IPS-20b (cell line): ENCODE measurements at regions not wholly inside any gene's neighbourhood (a gene's known extent, or its start where the extent isn't known, plus 50 kb on each side); places are given as distances from the start of the nearest gene placed in this dataset.

Source experiments
- H3K27ac ChIP-seq: one replicate; pipeline ENCODE4 v1.5.1; 2013; ENCODE audit warnings: low read length
- H3K27me3 ChIP-seq: 2 replicates; pipeline ENCODE4 v1.6.1; 2013; ENCODE audit warnings: mild to moderate bottlenecking, low read length, inconsistent platforms; ENCODE audit not compliant: insufficient read depth
- H3K36me3 ChIP-seq: 2 replicates; pipeline ENCODE4 v1.6.1; 2013; ENCODE audit warnings: low read depth, mild to moderate bottlenecking, inconsistent platforms, low read length, moderate library complexity; ENCODE audit not compliant: insufficient read depth
- H3K4me1 ChIP-seq: 2 replicates; pipeline ENCODE4 v1.6.1; 2013; ENCODE audit warnings: mild to moderate bottlenecking, control low read depth, inconsistent platforms, low read length, moderate library complexity; ENCODE audit not compliant: insufficient read depth
- H3K4me3 ChIP-seq: 2 replicates; pipeline ENCODE4 v1.5.1; 2013; ENCODE audit warnings: mild to moderate bottlenecking, low read length, inconsistent platforms
- H3K9ac ChIP-seq: 2 replicates; pipeline ENCODE4 v1.6.1; 2013; ENCODE audit warnings: low read depth, mild to moderate bottlenecking, inconsistent platforms, low read length, moderate library complexity
- H3K9me3 ChIP-seq: 2 replicates; pipeline ENCODE4 v1.6.1; 2013; ENCODE audit warnings: mild to moderate bottlenecking, low read depth, low read length, inconsistent platforms; ENCODE audit not compliant: insufficient read depth

DNA sequence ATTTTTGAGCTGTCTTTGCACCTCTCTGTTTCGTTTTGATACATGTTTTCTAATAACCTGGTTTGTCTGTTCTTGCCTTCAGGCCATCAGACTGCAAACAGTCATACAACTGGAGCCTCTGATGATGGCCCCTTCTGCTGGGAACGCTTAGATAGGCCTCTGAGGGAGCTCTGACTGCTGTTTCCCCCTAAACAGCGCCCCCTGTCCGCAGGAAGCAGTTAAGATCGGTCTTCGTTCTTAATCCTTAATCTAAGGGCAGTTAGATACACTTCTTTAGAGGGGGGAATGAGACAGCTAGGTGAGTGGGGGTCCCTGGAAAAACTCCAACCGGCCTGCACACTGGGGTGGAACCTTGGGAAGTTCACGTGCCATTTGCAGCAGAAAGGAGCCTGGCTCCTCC, 1338.8 kb upstream of the SEL1L start:
- Histone ChIP-seq H3K36me3 (no peaks in the 10 kb centered on the region), H3K4me1 (no peaks in the 10 kb centered on the region), H3K27ac (no peak overlapping the region), H3K9me3 (no peaks in the 10 kb centered on the region), H3K4me3 (no peak overlapping the region), H3K9ac (no peak overlapping the region), H3K27me3 (no peaks in the 10 kb centered on the region)

DNA sequence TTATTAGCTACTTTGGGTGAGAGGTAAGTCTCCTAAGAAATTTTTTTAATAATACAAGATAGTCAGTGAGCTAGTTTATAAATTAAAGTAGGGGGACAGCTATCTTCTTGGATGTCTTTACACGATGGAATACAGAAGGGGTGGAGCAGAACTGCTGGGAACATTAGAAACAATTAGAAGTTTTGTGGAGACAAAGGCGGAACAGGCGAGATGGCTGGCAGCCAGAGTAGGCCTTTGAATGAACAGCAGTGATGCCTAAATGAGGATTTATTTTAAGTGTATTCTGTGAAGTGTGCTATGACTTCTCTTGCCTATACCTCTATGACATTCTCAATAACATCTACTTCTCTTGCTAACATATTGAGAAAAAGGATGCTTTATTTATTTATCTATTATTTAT, 1345.3 kb upstream of the SEL1L start:
- Histone ChIP-seq H3K36me3 (no peaks in the 10 kb centered on the region), H3K27ac (no peak overlapping the region), H3K4me3 (no peak overlapping the region), H3K9me3 (no peaks in the 10 kb centered on the region), H3K27me3 (no peaks in the 10 kb centered on the region), H3K4me1 (no peaks in the 10 kb centered on the region), H3K9ac (no peak overlapping the region)

- H3K4me1 ChIP-seq: no peaks in the 10 kb centered on the region
- H3K36me3 ChIP-seq: no peaks in the 10 kb centered on the region
- no peak overlapping the region for H3K27ac ChIP-seq
- H3K9ac ChIP-seq: no peak overlapping the region
- H3K4me3 ChIP-seq: no peak overlapping the region
- no peaks in the 10 kb centered on the region for H3K9me3 ChIP-seq
- H3K27me3 ChIP-seq: no peaks in the 10 kb centered on the region
Measured at GRCh38 chr14:82879949-82880535, 1346.4 kb upstream of the SEL1L start.

- H3K27me3 ChIP-seq: no peaks in the 10 kb centered on the region
- H3K4me1 ChIP-seq: no peaks in the 10 kb centered on the region
- no peak overlapping the region for H3K4me3 ChIP-seq
- no peaks in the 10 kb centered on the region for H3K36me3 ChIP-seq
- no peak overlapping the region for H3K9ac ChIP-seq
- no peak overlapping the region for H3K27ac ChIP-seq
- no peaks in the 10 kb centered on the region for H3K9me3 ChIP-seq
Measured at GRCh38 chr14:82886670-82887069, 1353.0 kb upstream of the SEL1L start.

DNA sequence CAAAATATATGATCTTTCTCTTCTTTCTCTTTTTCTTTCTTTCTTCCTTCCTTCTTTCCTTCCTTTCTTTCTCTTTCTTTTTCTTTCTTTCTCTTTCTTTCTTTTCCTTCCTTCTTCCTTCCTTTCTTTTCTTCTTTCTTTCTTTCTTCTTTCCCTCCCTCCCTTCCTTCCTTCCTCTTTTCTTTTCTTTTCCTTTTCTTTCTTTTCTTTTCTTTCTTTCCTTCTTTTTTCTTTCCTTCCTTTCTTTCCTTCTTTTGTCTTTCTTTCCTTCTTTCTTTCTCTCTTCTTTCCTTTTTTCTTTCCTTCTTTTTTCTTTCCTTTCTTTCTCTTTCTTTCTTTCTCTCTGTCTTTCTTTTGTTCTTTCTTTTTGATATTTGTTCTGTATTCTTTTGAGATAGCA, 1356.0 kb upstream of the SEL1L start:
- Histone ChIP-seq H3K36me3 (no peaks in the 10 kb centered on the region), H3K27me3 (no peaks in the 10 kb centered on the region), H3K9me3 (no peaks in the 10 kb centered on the region), H3K27ac (no peak overlapping the region), H3K4me1 (no peaks in the 10 kb centered on the region), H3K4me3 (no peak overlapping the region), H3K9ac (no peak overlapping the region)

GRCh38 chr14:82896476-82896875, 1362.8 kb upstream of the SEL1L start:
- Histone ChIP-seq H3K4me1 (no peaks in the 10 kb centered on the region), H3K27ac (no peak overlapping the region), H3K4me3 (no peak overlapping the region), H3K27me3 (no peaks in the 10 kb centered on the region), H3K36me3 (no peaks in the 10 kb centered on the region), H3K9ac (no peak overlapping the region), H3K9me3 (no peaks in the 10 kb centered on the region)

DNA sequence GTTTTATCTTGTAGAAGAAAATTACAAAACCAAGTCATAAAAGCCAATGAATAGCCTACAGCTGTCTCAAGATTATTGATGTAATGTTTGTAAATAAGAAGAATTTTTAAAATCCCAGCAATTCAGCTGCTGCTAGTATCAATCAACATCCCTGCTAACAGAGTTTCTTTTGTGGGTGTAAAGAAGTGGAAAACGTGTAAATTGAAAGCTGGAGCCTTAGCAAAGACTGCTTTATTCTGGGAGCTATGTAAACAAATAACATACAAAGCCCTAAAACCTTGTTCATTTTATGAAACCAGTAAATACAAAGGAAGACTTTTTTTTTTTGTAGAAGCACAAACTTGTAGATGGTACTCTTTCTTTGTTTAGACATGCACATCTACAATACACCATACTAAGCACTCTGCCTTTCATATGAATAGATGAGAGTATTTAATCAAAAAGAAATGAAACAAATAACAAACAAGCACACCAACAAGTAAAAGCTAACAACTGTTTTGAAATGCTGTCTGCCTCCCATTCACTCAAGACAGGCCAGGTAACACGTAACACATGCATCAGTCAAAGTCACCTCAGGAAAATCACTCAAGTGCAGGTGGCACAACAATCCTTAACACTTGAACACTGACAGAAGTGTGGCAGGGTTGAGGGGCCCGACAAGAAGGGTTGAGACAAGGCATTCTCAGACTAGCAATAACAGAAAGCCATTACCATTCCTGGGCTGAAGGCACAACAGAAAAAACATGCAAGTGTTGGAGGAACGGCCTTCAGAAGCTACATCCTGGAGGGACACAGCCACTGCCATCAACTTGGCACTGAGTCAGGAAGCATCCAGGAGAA, 1364.0 kb upstream of the SEL1L start:
- Histone ChIP-seq H3K9ac (no peak overlapping the region), H3K9me3 (no peaks in the 10 kb centered on the region), H3K36me3 (no peaks in the 10 kb centered on the region), H3K4me3 (no peak overlapping the region), H3K27me3 (no peaks in the 10 kb centered on the region), H3K27ac (no peak overlapping the region), H3K4me1 (no peaks in the 10 kb centered on the region)

DNA sequence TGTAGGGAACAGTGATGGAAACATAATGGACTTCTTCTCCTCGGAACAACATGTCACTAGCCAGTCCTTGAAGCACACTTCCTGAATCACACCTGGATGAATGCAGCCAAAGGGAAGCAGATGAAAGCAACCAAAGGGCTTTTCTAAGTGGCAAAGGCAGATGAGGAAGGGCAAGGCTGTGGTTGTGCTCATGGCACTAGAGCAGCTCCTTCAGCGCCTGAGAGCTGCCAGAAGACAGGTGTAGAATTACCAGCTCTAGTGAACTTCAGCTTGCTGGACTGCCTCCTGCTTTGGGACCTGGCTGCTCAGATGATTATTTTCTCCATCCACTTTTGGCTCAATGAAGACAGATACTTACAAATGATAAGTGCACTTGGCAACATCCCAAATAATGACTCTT, 1372.1 kb upstream of the SEL1L start:
- Histone ChIP-seq H3K9ac (no peak overlapping the region), H3K4me1 (no peaks in the 10 kb centered on the region), H3K27ac (no peak overlapping the region), H3K4me3 (no peak overlapping the region), H3K9me3 (no peaks in the 10 kb centered on the region), H3K27me3 (no peaks in the 10 kb centered on the region), H3K36me3 (no peaks in the 10 kb centered on the region)

DNA sequence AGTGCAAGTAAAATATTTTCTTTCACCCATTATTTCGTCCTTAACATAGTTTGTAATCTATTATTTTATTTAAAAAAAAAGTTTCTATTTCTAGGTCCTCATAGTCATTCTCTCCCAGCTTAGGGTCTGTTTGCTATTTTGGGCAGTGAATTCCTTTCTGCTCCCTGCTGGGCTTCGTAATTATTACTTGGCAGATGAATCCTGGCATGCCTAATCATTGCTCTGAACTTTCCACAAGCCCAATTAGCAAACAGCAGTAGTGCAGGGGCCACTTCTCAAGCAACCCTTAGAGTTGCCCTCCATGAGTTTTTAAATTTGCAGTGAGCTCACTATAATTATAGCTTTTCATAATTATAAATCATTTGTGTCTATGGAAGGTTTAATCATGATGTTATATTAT, 1378.3 kb upstream of the SEL1L start:
- no peak overlapping the region for H3K4me3 ChIP-seq
- no peak overlapping the region for H3K27ac ChIP-seq
- H3K36me3 ChIP-seq: no peaks in the 10 kb centered on the region
- no peaks in the 10 kb centered on the region for H3K4me1 ChIP-seq
- H3K27me3 ChIP-seq: no peaks in the 10 kb centered on the region
- no peak overlapping the region for H3K9ac ChIP-seq
- H3K9me3 ChIP-seq: no peaks in the 10 kb centered on the region

DNA sequence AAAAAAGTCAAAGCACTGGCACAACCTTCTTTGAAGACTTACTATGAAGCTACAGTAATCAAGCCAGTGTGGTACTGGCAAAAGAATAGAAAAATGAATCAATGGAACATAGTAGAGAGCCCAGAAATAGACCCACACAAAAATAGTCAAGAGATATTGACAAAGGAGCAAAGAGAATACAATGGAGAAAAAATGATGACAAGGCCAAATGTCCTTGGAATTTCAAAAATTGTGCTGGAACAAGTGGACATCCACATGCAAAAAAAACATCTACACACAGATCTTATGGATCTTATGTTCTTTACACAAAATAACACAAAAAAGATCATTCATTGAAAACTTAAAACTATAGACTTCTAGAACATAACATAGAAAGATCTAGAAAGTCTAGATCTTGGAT, 1379.7 kb upstream of the SEL1L start:
- Histone ChIP-seq H3K36me3 (no peaks in the 10 kb centered on the region), H3K27me3 (no peaks in the 10 kb centered on the region), H3K9me3 (no peaks in the 10 kb centered on the region), H3K27ac (no peak overlapping the region), H3K4me3 (no peak overlapping the region), H3K9ac (no peak overlapping the region), H3K4me1 (no peaks in the 10 kb centered on the region)

- H3K27me3 ChIP-seq: no peaks in the 10 kb centered on the region
- no peaks in the 10 kb centered on the region for H3K9me3 ChIP-seq
- no peaks in the 10 kb centered on the region for H3K36me3 ChIP-seq
Measured at GRCh38 chr14:82915381-82915780, 1381.7 kb upstream of the SEL1L start.

DNA sequence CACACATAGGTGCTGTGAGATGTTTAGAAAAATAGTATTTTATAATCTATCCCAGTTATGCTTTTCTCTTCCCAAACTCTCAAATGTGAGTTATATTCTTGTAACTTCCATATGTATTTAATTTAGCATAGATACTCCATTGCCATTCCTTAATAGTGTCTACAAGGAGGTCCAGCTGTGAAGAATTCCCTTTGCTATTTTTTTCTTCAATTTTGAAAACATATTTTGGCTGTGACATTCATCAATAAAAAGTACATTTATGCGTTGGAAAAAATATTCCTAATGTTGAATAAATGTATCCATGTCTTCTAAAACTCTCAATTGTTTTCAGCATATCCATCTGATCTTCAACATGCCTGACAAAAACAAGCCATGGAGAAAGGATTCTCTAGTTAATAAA, 1402.0 kb upstream of the SEL1L start:
- Histone ChIP-seq H3K27ac (no peak overlapping the region), H3K4me3 (no peak overlapping the region), H3K4me1 (no peaks in the 10 kb centered on the region), H3K36me3 (no peaks in the 10 kb centered on the region), H3K9me3 (no peaks in the 10 kb centered on the region), H3K27me3 (no peaks in the 10 kb centered on the region), H3K9ac (no peak overlapping the region)

More at GRCh38 chr14:82915381-82915780, 1381.7 kb upstream of the SEL1L start:
- Histone ChIP-seq H3K4me1 (no peaks in the 10 kb centered on the region), H3K4me3 (no peak overlapping the region), H3K27ac (no peak overlapping the region), H3K9ac (no peak overlapping the region)
